Left lung (tissue), 4 donors: ENCODE measurements at regions not wholly inside any gene's neighbourhood (a gene's known extent, or its start where the extent isn't known, plus 50 kb on each side); places are given as distances from the start of the nearest gene placed in this dataset.

Source experiments
- ATAC-seq: fragments of 200-7000 bp; cut with Tn5 transposase; one replicate; pipeline ENCODE4 v1.9.1; 2020; ENCODE audit warnings: moderate library complexity
- DNase-seq, 4 donors: peaks; one replicate each; pipeline ENCODE4 v3.0.0-alpha.2; 2013 to 2020
- H3K27ac ChIP-seq, 2 donors: fragments of 200-600 bp; sonication (generic) in 1 of 2; one replicate each; pipeline versions ENCODE4 v1.5.0 to v1.8.0; 2020 to 2021
- H3K27me3 ChIP-seq, 2 donors: fragments of 200-600 bp; sonication (generic) in 1 of 2; one replicate each; pipeline versions ENCODE4 v1.5.0 to v1.8.0; 2020 to 2021
- H3K36me3 ChIP-seq, 2 donors: fragments of 200-600 bp; sonication (generic) in 1 of 2; one replicate each; pipeline versions ENCODE4 v1.5.0 to v1.8.0; 2020 to 2021
- H3K4me1 ChIP-seq, 2 donors: fragments of 200-600 bp; one replicate each; pipeline ENCODE4 v1.8.0; 2021
- H3K4me3 ChIP-seq, 2 donors: fragments of 200-600 bp; sonication (generic) in 1 of 2; one replicate each; pipeline versions ENCODE4 v1.5.0 to v1.8.0; 2020 to 2021; ENCODE audit warnings: mild to moderate bottlenecking in 1 of 2
- H3K9me3 ChIP-seq, 2 donors: fragments of 200-600 bp; sonication (generic) in 1 of 2; one replicate each; pipeline versions ENCODE4 v1.5.0 to v1.8.0; 2020 to 2021
- CTCF ChIP-seq, 2 donors: fragments of 200-600 bp; sonication (generic) in 1 of 2; IDR thresholded peaks; one replicate each; pipeline versions ENCODE4 v1.5.0 to v1.8.0; 2021; ENCODE audit warnings: antibody characterized with exemption in 2 of 2
- intact Hi-C, 2 donors: fragments of 100-400 bp; cut with DNase I; formaldehyde crosslinking; loops; one replicate each; pipeline versions ENCODE4 v1.11.2 to v1.14.2; 2022
- donor health status: DM: no; HTN: yes; CAD: no.
- donor health status: DM: no; HTN: no; CAD: no.

DNA sequence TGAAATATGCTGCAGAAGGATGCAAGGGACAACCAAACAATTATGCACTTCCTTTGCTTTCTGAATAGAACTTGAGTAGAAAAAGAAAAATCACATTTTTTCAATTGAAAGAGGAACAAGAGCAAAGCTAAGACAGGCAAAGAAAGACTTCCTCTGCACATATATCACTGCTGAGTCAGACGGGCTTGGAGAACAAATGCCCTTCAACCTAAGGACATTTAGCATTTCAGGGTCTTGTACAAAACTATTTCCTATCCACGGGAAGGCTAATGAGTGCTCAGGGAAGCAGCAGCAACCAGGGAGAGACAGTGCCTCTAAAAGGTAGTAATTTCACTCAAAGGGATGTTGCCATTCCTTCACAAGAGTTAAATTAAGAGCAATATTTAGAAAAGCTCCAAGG, 570.0 kb upstream of the GCFC2 start:
- no peak for TF ChIP-seq CTCF (IDR thresholded peaks at IDR 0.05)
- H3K4me3 ChIP-seq, result no peak overlapping the region
- ATAC-seq, result no peak
- intact Hi-C loops, result no loop called here
- H3K4me1 ChIP-seq, result no peaks in the 10 kb centered on the region
- no peak overlapping the region for H3K27ac ChIP-seq
- no peak for DNase-seq
- H3K27me3 ChIP-seq, result no peaks in the 10 kb centered on the region
- no peaks in the 10 kb centered on the region for H3K9me3 ChIP-seq
- H3K36me3 ChIP-seq, result no peaks in the 10 kb centered on the region

DNA sequence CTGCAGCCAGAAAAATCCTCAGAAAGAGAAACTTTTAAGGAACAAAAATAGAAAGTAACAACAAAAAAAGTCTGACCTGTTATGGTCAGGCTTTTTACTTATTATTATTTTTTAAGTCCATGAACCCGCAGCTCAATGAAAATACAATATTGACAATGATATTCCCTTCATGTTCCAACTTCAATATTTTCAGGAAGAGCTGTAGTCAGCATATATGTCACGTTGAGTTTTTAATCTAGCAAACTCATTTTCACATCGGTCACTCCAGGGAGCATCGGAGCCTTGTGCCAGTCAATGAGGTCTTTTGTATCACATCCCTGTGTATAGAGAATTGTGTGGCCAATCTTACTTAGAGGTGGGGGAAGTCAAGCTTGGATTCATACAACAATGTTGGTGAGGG, 568.4 kb upstream of the GCFC2 start:
- Histone ChIP-seq H3K9me3 (no peaks in the 10 kb centered on the region), H3K27me3 (no peaks in the 10 kb centered on the region), H3K36me3 (no peaks in the 10 kb centered on the region), H3K27ac (no peak overlapping the region), H3K4me3 (no peak overlapping the region), H3K4me1 (no peaks in the 10 kb centered on the region)
- intact Hi-C loops, result no loop called here
- ATAC-seq (no peak), DNase-seq (no peak)
- no peak for TF ChIP-seq CTCF (IDR thresholded peaks at IDR 0.05)

- no peaks in the 10 kb centered on the region for H3K9me3 ChIP-seq
- intact Hi-C loops, result no loop called here
- no peak for DNase-seq
Observed at GRCh38 chr2:76275788-76276187, 565.1 kb upstream of the GCFC2 start.

GRCh38 chr2:76274676-76275075, 564.0 kb upstream of the GCFC2 start:
- no peak for DNase-seq
- Histone ChIP-seq H3K27me3 (no peaks in the 10 kb centered on the region), H3K4me3 (no peak overlapping the region), H3K9me3 (no peaks in the 10 kb centered on the region), H3K36me3 (no peaks in the 10 kb centered on the region), H3K4me1 (no peaks in the 10 kb centered on the region), H3K27ac (no peak overlapping the region)
- no peak for ATAC-seq
- intact Hi-C loops, result no loop called here
- TF ChIP-seq CTCF (IDR thresholded peaks at IDR 0.05), result no peak

More at GRCh38 chr2:76275788-76276187, 565.1 kb upstream of the GCFC2 start:
- TF ChIP-seq CTCF (IDR thresholded peaks at IDR 0.05), result no peak
- Histone ChIP-seq H3K4me1 (no peaks in the 10 kb centered on the region), H3K36me3 (no peaks in the 10 kb centered on the region), H3K4me3 (no peak overlapping the region), H3K27me3 (no peaks in the 10 kb centered on the region), H3K27ac (no peak overlapping the region)
- ATAC-seq, result no peak

- no peak overlapping the region for H3K27ac ChIP-seq
- ATAC-seq (no peak), DNase-seq (no peak)
- no peaks in the 10 kb centered on the region for H3K27me3 ChIP-seq
- no peaks in the 10 kb centered on the region for H3K4me1 ChIP-seq
- H3K36me3 ChIP-seq, result no peaks in the 10 kb centered on the region
- no peaks in the 10 kb centered on the region for H3K9me3 ChIP-seq
- intact Hi-C loops, result no loop called here
- H3K4me3 ChIP-seq, result no peak overlapping the region
- TF ChIP-seq CTCF (IDR thresholded peaks at IDR 0.05), result no peak
Observed at GRCh38 chr2:76274160-76274559, 563.4 kb upstream of the GCFC2 start.
